Loucy (cell line): ENCODE measurements at regions not wholly inside any gene's neighbourhood (a gene's known extent, or its start where the extent isn't known, plus 50 kb on each side); places are given as distances from the start of the nearest gene placed in this dataset.
"Not testable (repeated sequence)": the region's sequence is repeated elsewhere in the genome, so short reads cannot be mapped to it uniquely, and the experiment has no call there.

Experiments
- H2AFZ ChIP-seq: fragments of 200-600 bp; sonication (generic); 2 replicates; pipeline ENCODE4 v1.6.0; 2016; ENCODE audit warnings: antibody characterized with exemption, mild to moderate bottlenecking, low read length, moderate library complexity
- H3F3A ChIP-seq: fragments of 200-600 bp; 2 replicates; pipeline ENCODE4 v1.6.0; 2016; ENCODE audit warnings: antibody characterized with exemption, low read depth, mild to moderate bottlenecking
- H3K27me3 ChIP-seq: fragments of 200-600 bp; sonication (generic); 2 replicates; pipeline ENCODE4 v1.6.1; 2014; ENCODE audit warnings: low read length, mild to moderate bottlenecking; ENCODE audit not compliant: insufficient read depth, poor library complexity, severe bottlenecking
- H3K36me3 ChIP-seq: fragments of 200-600 bp; sonication (generic); 2 replicates; pipeline ENCODE4 v1.6.1; 2016; ENCODE audit warnings: low read length; ENCODE audit not compliant: insufficient read depth
- H3K4me1 ChIP-seq: fragments of 200-600 bp; sonication (generic); 2 replicates; pipeline ENCODE4 v1.5.1; 2014; ENCODE audit warnings: low read length, mild to moderate bottlenecking; ENCODE audit not compliant: insufficient read depth, poor library complexity, severe bottlenecking
- H3K4me2 ChIP-seq: fragments of 200-600 bp; sonication (generic); 2 replicates; pipeline ENCODE4 v1.6.0; 2014; ENCODE audit warnings: antibody characterized with exemption, low read length, low read depth, mild to moderate bottlenecking; ENCODE audit not compliant: poor library complexity, severe bottlenecking
- H3K4me3 ChIP-seq: fragments of 200-600 bp; sonication (generic); 2 replicates; pipeline ENCODE4 v1.5.1; 2014; ENCODE audit warnings: low read length, mild to moderate bottlenecking, mixed read lengths; ENCODE audit not compliant: poor library complexity, severe bottlenecking
- H3K79me2 ChIP-seq: fragments of 200-600 bp; sonication (generic); 2 replicates; pipeline ENCODE4 v1.6.1; 2014; ENCODE audit warnings: low read length; ENCODE audit not compliant: insufficient read depth
- H3K9ac ChIP-seq: fragments of 200-600 bp; sonication (generic); 2 replicates; pipeline ENCODE4 v1.6.0; 2014; ENCODE audit warnings: mild to moderate bottlenecking, low read depth, low read length, moderate library complexity; ENCODE audit not compliant: poor library complexity, severe bottlenecking
- H3K9me2 ChIP-seq: fragments of 200-600 bp; sonication (generic); replicated peaks from 2 replicates; pipeline ENCODE4 v1.6.1; 2016; ENCODE audit warnings: low read depth, low read length, mixed read lengths
- H3K9me3 ChIP-seq: fragments of 200-600 bp; sonication (generic); 2 replicates; pipeline ENCODE4 v1.6.1; 2014; ENCODE audit warnings: mild to moderate bottlenecking, antibody characterized with exemption, low read length, low read depth; ENCODE audit not compliant: insufficient read depth
- H4K20me1 ChIP-seq: fragments of 200-600 bp; sonication (generic); 2 replicates; pipeline ENCODE4 v1.6.0; 2014; ENCODE audit warnings: antibody characterized with exemption, low read length, mild to moderate bottlenecking; ENCODE audit not compliant: insufficient read depth, poor library complexity, severe bottlenecking
- CTCF ChIP-seq: fragments of 200-600 bp; sonication (generic); conservative IDR thresholded peaks from 2 replicates; pipeline ENCODE4 v1.5.1; 2014; ENCODE audit warnings: mild to moderate bottlenecking, antibody characterized with exemption, low read length
- EZH2phosphoT487 ChIP-seq: fragments of 200-600 bp; IDR thresholded peaks from 2 replicates; pipeline ENCODE4 v1.6.1; 2018; ENCODE audit warnings: antibody characterized with exemption, mild to moderate bottlenecking, moderate library complexity, borderline replicate concordance

- Histone ChIP-seq H3K9me2 (no peaks in the 10 kb centered on the region), H3K79me2 (no peaks in the 10 kb centered on the region), H3K4me2 (no peak overlapping the region), H3K9me3 (0 out of 2 replicates have a peak, but pooled peaks cover 4% of the 10 kb centered on the region), H3K27me3 (no peaks in the 10 kb centered on the region), H4K20me1 (no peaks in the 10 kb centered on the region), H3K4me3 (no peak overlapping the region), H2AFZ (no peak overlapping the region), H3K9ac (no peak overlapping the region), H3K4me1 (no peaks in the 10 kb centered on the region), H3F3A (no peaks in the 10 kb centered on the region), H3K36me3 (no peaks in the 10 kb centered on the region)
- no peak for TF ChIP-seq CTCF
- TF ChIP-seq EZH2phosphoT487 = no peak
These were observed 119.4 kb downstream of the GATA3 start for GRCh38 chr10:8173866-8174243.

- Histone ChIP-seq H3K4me1 (no peaks in the 10 kb centered on the region), H3F3A (no peaks in the 10 kb centered on the region), H4K20me1 (no peaks in the 10 kb centered on the region), H3K9me3 (no peaks in the 10 kb centered on the region), H3K27me3 (no peaks in the 10 kb centered on the region), H3K9ac (no peak overlapping the region), H3K4me3 (no peak overlapping the region), H3K4me2 (no peak overlapping the region), H2AFZ (no peak overlapping the region), H3K79me2 (no peaks in the 10 kb centered on the region), H3K36me3 (no peaks in the 10 kb centered on the region), H3K9me2 (no peaks in the 10 kb centered on the region)
- TF ChIP-seq CTCF (no peak), EZH2phosphoT487 (no peak)
These were observed 120.3 kb downstream of the GATA3 start for GRCh38 chr10:8174762-8175161.

GRCh38 chr10:8177526-8177925 lies 123.0 kb downstream of the GATA3 start:
- H3K9me3 ChIP-seq, H3K4me2 ChIP-seq, H3K4me1 ChIP-seq, H3F3A ChIP-seq, H3K36me3 ChIP-seq, H4K20me1 ChIP-seq, H3K9ac ChIP-seq, H3K79me2 ChIP-seq, H3K9me2 ChIP-seq, H3K4me3 ChIP-seq, H2AFZ ChIP-seq, H3K27me3 ChIP-seq: not testable (repeated sequence)

- H3F3A ChIP-seq, H4K20me1 ChIP-seq, H3K9me2 ChIP-seq, H3K36me3 ChIP-seq, H3K4me1 ChIP-seq, H3K79me2 ChIP-seq, H3K9me3 ChIP-seq, H3K27me3 ChIP-seq, H3K9ac ChIP-seq, H3K4me3 ChIP-seq, H2AFZ ChIP-seq, H3K4me2 ChIP-seq: not testable (repeated sequence)
These were observed 125.3 kb downstream of the GATA3 start for GRCh38 chr10:8179773-8180172.
